H1 (cell line): ENCODE measurements at regions not wholly inside any gene's neighbourhood (a gene's known extent, or its start where the extent isn't known, plus 50 kb on each side); places are given as distances from the start of the nearest gene placed in this dataset.

ENCODE experiments used
- ASH2L ChIP-seq: fragments of 200-600, 300-600 bp; sonication (generic); IDR thresholded peaks from one replicate; pipeline ENCODE4 v1.7.1; 2017; ENCODE audit warnings: low read length
- EP300 ChIP-seq, 2 experiments: IDR thresholded peaks; 1 replicate in 1 of 2; 2 replicates in 1 of 2; pipeline ENCODE4 v1.6.1; 2011 to 2012; ENCODE audit warnings: low read depth in 2 of 2, low read length in 2 of 2, mild to moderate bottlenecking in 2 of 2, borderline replicate concordance in 1 of 2, inconsistent platforms in 1 of 2, moderate library complexity in 1 of 2
- GABPA ChIP-seq: IDR thresholded peaks from 2 replicates; pipeline ENCODE4 v1.6.1; 2011; ENCODE audit warnings: mild to moderate bottlenecking, low read length, moderate library complexity, borderline replicate concordance; ENCODE audit not compliant: insufficient read depth
- HDAC2 ChIP-seq, 2 experiments: fragments of 300-600 bp in 1 of 2; sonication (generic) in 1 of 2; IDR thresholded peaks; 2 replicates each; pipeline ENCODE4 v1.6.1; 2011 to 2012; ENCODE audit warnings: low read depth in 2 of 2, low read length in 2 of 2, mild to moderate bottlenecking in 2 of 2, moderate library complexity in 2 of 2, borderline replicate concordance in 1 of 2, inconsistent platforms in 1 of 2
- KDM5A ChIP-seq: fragments of 200-600 bp; IDR thresholded peaks from 2 replicates; pipeline ENCODE4 v1.7.1; 2012; ENCODE audit warnings: mild to moderate bottlenecking, low read length, inconsistent platforms, mixed read lengths
- MAFK ChIP-seq: IDR thresholded peaks from 2 replicates; pipeline ENCODE4 v1.6.1; 2012; ENCODE audit warnings: low read depth, mild to moderate bottlenecking, improper control_type of control experiment, low read length
- RFX5 ChIP-seq: IDR thresholded peaks from 2 replicates; pipeline ENCODE4 v1.6.1; 2011; ENCODE audit warnings: low read depth, low read length, improper control_type of control experiment, borderline replicate concordance
- SRF ChIP-seq: IDR thresholded peaks from 2 replicates; pipeline ENCODE4 v1.6.1; 2011; ENCODE audit warnings: mild to moderate bottlenecking, low read depth, low read length, moderate library complexity
- USF2 ChIP-seq: IDR thresholded peaks from 2 replicates; pipeline ENCODE4 v1.6.1; 2011; ENCODE audit warnings: low read length, improper control_type of control experiment
- TF ChIP-seq, protein P1 (sequence below), 3 experiments: IDR thresholded peaks; 1 replicate in 2 of 3; 2 replicates in 1 of 3; pipeline versions ENCODE4 v1.5.1 to v1.6.1; 2011; ENCODE audit warnings: low read length in 3 of 3, mild to moderate bottlenecking in 3 of 3, inconsistent platforms in 2 of 3, low read depth in 1 of 3, moderate library complexity in 1 of 3; ENCODE audit not compliant: insufficient read depth in 1 of 3; ENCODE audit errors: control extremely low read depth in 1 of 3

- TF ChIP-seq USF2 = no peak
- no peak for TF ChIP-seq ASH2L
- TF ChIP-seq, protein P1, sequence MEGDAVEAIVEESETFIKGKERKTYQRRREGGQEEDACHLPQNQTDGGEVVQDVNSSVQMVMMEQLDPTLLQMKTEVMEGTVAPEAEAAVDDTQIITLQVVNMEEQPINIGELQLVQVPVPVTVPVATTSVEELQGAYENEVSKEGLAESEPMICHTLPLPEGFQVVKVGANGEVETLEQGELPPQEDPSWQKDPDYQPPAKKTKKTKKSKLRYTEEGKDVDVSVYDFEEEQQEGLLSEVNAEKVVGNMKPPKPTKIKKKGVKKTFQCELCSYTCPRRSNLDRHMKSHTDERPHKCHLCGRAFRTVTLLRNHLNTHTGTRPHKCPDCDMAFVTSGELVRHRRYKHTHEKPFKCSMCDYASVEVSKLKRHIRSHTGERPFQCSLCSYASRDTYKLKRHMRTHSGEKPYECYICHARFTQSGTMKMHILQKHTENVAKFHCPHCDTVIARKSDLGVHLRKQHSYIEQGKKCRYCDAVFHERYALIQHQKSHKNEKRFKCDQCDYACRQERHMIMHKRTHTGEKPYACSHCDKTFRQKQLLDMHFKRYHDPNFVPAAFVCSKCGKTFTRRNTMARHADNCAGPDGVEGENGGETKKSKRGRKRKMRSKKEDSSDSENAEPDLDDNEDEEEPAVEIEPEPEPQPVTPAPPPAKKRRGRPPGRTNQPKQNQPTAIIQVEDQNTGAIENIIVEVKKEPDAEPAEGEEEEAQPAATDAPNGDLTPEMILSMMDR (IDR thresholded peaks at IDR 0.05; ENCODE audit: control extremely low read depth in 1 of 3, insufficient read depth in 1 of 3, low read depth in 1 of 3, low read length in 3 of 3) = no peak
- TF ChIP-seq RFX5 = no peak
- no peak for TF ChIP-seq KDM5A
- no peak for TF ChIP-seq SRF
- TF ChIP-seq MAFK = no peak
- TF ChIP-seq GABPA = no peak
- TF ChIP-seq EP300 (IDR thresholded peaks at IDR 0.05; ENCODE audit: borderline replicate concordance in 1 of 2, low read depth in 2 of 2, low read length in 2 of 2) = no peak
- TF ChIP-seq HDAC2 (IDR thresholded peaks at IDR 0.05; ENCODE audit: borderline replicate concordance in 1 of 2, low read depth in 2 of 2, low read length in 2 of 2) = no peak
These were observed 127.9 kb downstream of the RBFOX3 start for GRCh38 chr17:79482727-79483521.
